Endothelial cell of umbilical vein (primary cell): ENCODE measurements at regions not wholly inside any gene's neighbourhood (a gene's known extent, or its start where the extent isn't known, plus 50 kb on each side); places are given as distances from the start of the nearest gene placed in this dataset.

Experiments
- BruUV-seq: library from RNA; stranded (reverse); fragments of 400-500 nt; replicated peaks from 2 replicates; lab custom pipeline; 2021; lab: Mats Ljungman, UMichigan
- CTCF ChIA-PET: fragments of 300-600, 350-600 bp; sonication (Branson Sonifier 250); formaldehyde crosslinking; loops from one replicate; lab custom pipeline; 2021; ENCODE audit warnings: antibody characterized with exemption, inconsistent platforms; lab: Charles Lee
- POLR2A ChIA-PET: fragments of 300-600, 350-600 bp; sonication (Branson Sonifier 250); formaldehyde crosslinking; loops from one replicate; lab custom pipeline; 2021; ENCODE audit warnings: antibody characterized with exemption, inconsistent platforms; lab: Charles Lee
- DNase-seq: peaks from one replicate; pipeline ENCODE4 v3.0.0-alpha.2; 2011; ENCODE audit warnings: low read depth, low spot score
- FAIRE-seq: peaks from 2 replicates; lab custom pipeline; 2011; peaks lifted over from hg19 to GRCh38; lab: Jason Lieb, UNC
- H2AFZ ChIP-seq: 2 replicates; pipeline ENCODE4 v1.6.0; 2012; ENCODE audit warnings: low read depth, low read length, control low read depth, inconsistent platforms
- H3K27ac ChIP-seq: 2 replicates; pipeline ENCODE4 v1.5.1; 2011; ENCODE audit warnings: low read depth, mild to moderate bottlenecking, control low read depth, low read length, moderate library complexity; ENCODE audit not compliant: insufficient read depth
- H3K27me3 ChIP-seq, 2 experiments: 2 replicates each; pipeline versions ENCODE4 v1.6.0 to v1.6.1; 2011; ENCODE audit warnings: low read length in 2 of 2, mixed read lengths in 1 of 2; ENCODE audit not compliant: control insufficient read depth in 2 of 2, insufficient read depth in 2 of 2
- H3K36me3 ChIP-seq, 2 experiments: 2 replicates in 1 of 2; 3 replicates in 1 of 2; pipeline ENCODE4 v1.5.1; 2011; ENCODE audit warnings: low read length in 2 of 2, mild to moderate bottlenecking in 1 of 2, moderate library complexity in 1 of 2; ENCODE audit not compliant: control insufficient read depth in 2 of 2, insufficient read depth in 2 of 2; ENCODE audit errors: extremely low read depth in 1 of 2
- H3K4me1 ChIP-seq: 3 replicates; pipeline ENCODE4 v1.5.1; 2011; ENCODE audit warnings: mild to moderate bottlenecking, low read length; ENCODE audit not compliant: control insufficient read depth, insufficient read depth; ENCODE audit errors: extremely low read depth
- H3K4me2 ChIP-seq: 2 replicates; pipeline ENCODE4 v1.6.1; 2011; ENCODE audit warnings: low read length, control low read depth, mixed read lengths; ENCODE audit not compliant: insufficient read depth
- H3K4me3 ChIP-seq, 3 experiments: fragments of 200-600 bp in 1 of 3; sonication (generic), shearing (Covaris generic) in 1 of 3; replicated peaks in 1 of 3; 2 replicates each; pipeline ENCODE4 v1.5.1; 2011 to 2016; ENCODE audit warnings: control low read depth in 3 of 3, low read length in 3 of 3, mild to moderate bottlenecking in 2 of 3, inconsistent platforms in 1 of 3, low read depth in 1 of 3, moderate library complexity in 1 of 3; ENCODE audit not compliant: insufficient read depth in 1 of 3
- H3K79me2 ChIP-seq: 2 replicates; pipeline ENCODE4 v1.6.0; 2012; ENCODE audit warnings: low read length, inconsistent platforms; ENCODE audit not compliant: control insufficient read depth, insufficient read depth
- H3K9ac ChIP-seq: replicated peaks from 2 replicates; pipeline ENCODE3; 2011; ENCODE audit warnings: low read length, control low read depth; ENCODE audit not compliant: insufficient read depth; ENCODE audit errors: extremely low read depth
- H3K9me1 ChIP-seq: replicated peaks from 3 replicates; pipeline ENCODE4 v1.6.0; 2011; ENCODE audit warnings: mild to moderate bottlenecking, low read length; ENCODE audit not compliant: control insufficient read depth, insufficient read depth; ENCODE audit errors: extremely low read depth
- H3K9me3 ChIP-seq: replicated peaks from 2 replicates; pipeline ENCODE4 v1.5.1; 2012; ENCODE audit warnings: low read length, inconsistent platforms; ENCODE audit not compliant: control insufficient read depth, insufficient read depth
- H4K20me1 ChIP-seq: replicated peaks from 2 replicates; pipeline ENCODE3; 2011; ENCODE audit warnings: mild to moderate bottlenecking, low read length; ENCODE audit not compliant: control insufficient read depth, insufficient read depth; ENCODE audit errors: extremely low read depth
- CTCF ChIP-seq, 2 donors: IDR thresholded peaks; 1 replicate in 1 of 2; 2 replicates in 1 of 2; pipeline ENCODE4 v1.5.1; 2011; ENCODE audit warnings: low read length in 2 of 2, mild to moderate bottlenecking in 2 of 2, moderate library complexity in 2 of 2, control low read depth in 1 of 2, inconsistent platforms in 1 of 2, low read depth in 1 of 2; ENCODE audit not compliant: insufficient read depth in 1 of 2; ENCODE audit errors: extremely low read depth in 1 of 2
- EZH2 ChIP-seq: IDR thresholded peaks from 2 replicates; pipeline ENCODE4 v1.6.1; 2012; ENCODE audit warnings: borderline replicate concordance, low read depth, mild to moderate bottlenecking, moderate library complexity, low read length, inconsistent platforms; ENCODE audit not compliant: severe bottlenecking
- FOS ChIP-seq: IDR thresholded peaks from 2 replicates; pipeline ENCODE4 v1.6.1; 2011; ENCODE audit warnings: mild to moderate bottlenecking, low read length, moderate library complexity, borderline replicate concordance; ENCODE audit not compliant: insufficient read depth
- GATA2 ChIP-seq: IDR thresholded peaks from 2 replicates; pipeline ENCODE4 v1.7.0; 2011; ENCODE audit warnings: low read depth, mild to moderate bottlenecking, moderate library complexity, mixed read lengths, low read length; ENCODE audit not compliant: insufficient read length, insufficient read depth
- JUN ChIP-seq: IDR thresholded peaks from 2 replicates; pipeline ENCODE4 v1.6.1; 2011; ENCODE audit warnings: borderline replicate concordance, low read depth; ENCODE audit not compliant: insufficient read length, insufficient read depth
- MYC ChIP-seq: IDR thresholded peaks from one replicate; pipeline ENCODE4 v1.6.1; 2011; ENCODE audit warnings: mild to moderate bottlenecking, low read depth, low read length
- POLR2A ChIP-seq: IDR thresholded peaks from 2 replicates; pipeline ENCODE4 v1.6.1; 2012; ENCODE audit warnings: low read depth, mild to moderate bottlenecking, control low read depth, low read length
- POLR2AphosphoS5 ChIP-seq: IDR thresholded peaks from 2 replicates; pipeline ENCODE4 v1.6.1; 2012; ENCODE audit warnings: low read depth, mild to moderate bottlenecking, control low read depth, low read length, moderate library complexity; ENCODE audit not compliant: insufficient read depth
- dilution Hi-C: fragments of 300-500 bp; cut with MboI; formaldehyde crosslinking; loops from one replicate; pipeline ENCODE4 v1.15.0; 2019; ENCODE audit warnings: low sequenced_read_pairs; ENCODE audit not compliant: extremely low pct_ligation_motif_present
- intact Hi-C: fragments of 100-400 bp; cut with micrococcal nuclease; formaldehyde crosslinking; loops from one replicate; pipeline ENCODE4 v1.10.0; 2022
- TF ChIP-seq, protein P1 (sequence below): IDR thresholded peaks from 2 replicates; pipeline ENCODE4 v1.6.1; 2011; ENCODE audit not compliant: insufficient read depth, insufficient read length

GRCh38 chr12:68497702-68498101 is 113.0 kb upstream of the RAP1B start:
- Histone ChIP-seq H3K4me2 (no peak overlapping the region), H3K27ac (no peak overlapping the region), H3K4me1 (peaks cover 7% of the 10 kb centered on the region), H3K9me3 (no peaks in the 10 kb centered on the region), H3K27me3 (peaks cover 2 to 11% of the 10 kb centered on the region in 2 experiments), H3K79me2 (no peaks in the 10 kb centered on the region), H4K20me1 (no peaks in the 10 kb centered on the region), H3K4me3 (no peak overlapping the region), H3K9me1 (no peaks in the 10 kb centered on the region), H2AFZ (no peak overlapping the region), H3K9ac (no peak overlapping the region), H3K36me3 (no peaks in the 10 kb centered on the region)
- BruUV-seq, result no TSS peak
- FAIRE-seq (no peak), DNase-seq (peak; percentile 13)
- dilution Hi-C loops (no loop called here), intact Hi-C loops (no loop called here)
- CTCF ChIA-PET, result interaction anchor here (0.7 kb wide), 1 partner anchor 115 kb away, joined by 3 read pairs; no protein-coding TSS in a partner anchor
- POLR2A ChIA-PET, result no interaction called here
- TF ChIP-seq JUN (no peak), POLR2AphosphoS5 (no peak), GATA2 (no peak), FOS (no peak), EZH2 (no peak), MYC (no peak), CTCF (IDR thresholded peaks at IDR 0.05; ENCODE audit: extremely low read depth in 1 of 2, insufficient read depth in 1 of 2, low read depth in 1 of 2, low read length in 2 of 2) (no peak), POLR2A (no peak)
- TF ChIP-seq, protein P1, sequence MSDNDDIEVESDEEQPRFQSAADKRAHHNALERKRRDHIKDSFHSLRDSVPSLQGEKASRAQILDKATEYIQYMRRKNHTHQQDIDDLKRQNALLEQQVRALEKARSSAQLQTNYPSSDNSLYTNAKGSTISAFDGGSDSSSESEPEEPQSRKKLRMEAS, result no peak
